Loucy (cell line): ENCODE measurements at regions not wholly inside any gene's neighbourhood (a gene's known extent, or its start where the extent isn't known, plus 50 kb on each side); places are given as distances from the start of the nearest gene placed in this dataset.

Experiments used
- CTCF ChIP-seq: fragments of 200-600 bp; sonication (generic); conservative IDR thresholded peaks from 2 replicates; pipeline ENCODE4 v1.5.1; 2014; ENCODE audit warnings: mild to moderate bottlenecking, antibody characterized with exemption, low read length
- EZH2phosphoT487 ChIP-seq: fragments of 200-600 bp; IDR thresholded peaks from 2 replicates; pipeline ENCODE4 v1.6.1; 2018; ENCODE audit warnings: antibody characterized with exemption, mild to moderate bottlenecking, moderate library complexity, borderline replicate concordance

GRCh38 chr10:75291805-75292204 lies 56.0 kb upstream of the COMTD1 start:
- TF ChIP-seq CTCF (no peak), EZH2phosphoT487 (no peak)
